ENCODE measurements at regions not wholly inside any gene's neighbourhood (a gene's known extent, or its start where the extent isn't known, plus 50 kb on each side); places are given as distances from the start of the nearest gene placed in this dataset.

DNA sequence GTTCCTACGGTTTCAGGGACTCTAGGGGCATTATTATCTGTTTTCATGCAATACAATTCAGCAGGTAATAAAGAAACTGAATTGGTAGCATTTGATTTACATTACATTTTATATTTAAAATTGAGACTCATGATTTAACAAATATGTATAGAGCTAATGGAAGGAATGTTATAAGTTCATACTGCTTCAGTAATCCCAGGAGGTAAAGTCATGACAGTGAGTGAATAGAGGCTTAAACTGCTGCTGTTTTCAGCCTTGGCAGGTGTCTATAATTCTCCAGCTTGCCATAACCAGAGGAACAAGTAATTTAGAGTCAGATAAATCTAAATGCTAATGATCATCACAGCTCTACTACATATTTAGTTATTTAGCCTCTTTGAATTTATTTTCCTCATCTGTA lies 360.8 kb upstream of the MANEA start:
- no peak for TF ChIP-seq CTCF (conservative IDR thresholded peaks at IDR 0.05; ENCODE audit: low read length)
- no peak for TF ChIP-seq EZH2phosphoT487 (IDR thresholded peaks at IDR 0.05; ENCODE audit: borderline replicate concordance, low read depth, low read length)

Measured in OCI-LY7 (cell line).